NCI-H2029 treated with DMSO at 0.1 percent for 48 hours (cell line): ENCODE measurements at regions not wholly inside any gene's neighbourhood (a gene's known extent, or its start where the extent isn't known, plus 50 kb on each side); places are given as distances from the start of the nearest gene placed in this dataset.

ENCODE experiments used
- DNase-seq: peaks from one replicate; lab custom pipeline; 2025; lab: John Stamatoyannopoulos, UW

GRCh38 chr7:22657479-22657878, 69.5 kb upstream of the IL6 start:
- DNase-seq = no peak

GRCh38 chr7:22655781-22656180, 71.2 kb upstream of the IL6 start:
- DNase-seq = no peak

GRCh38 chr7:22654831-22655230, 72.2 kb upstream of the IL6 start:
- DNase-seq = no peak

GRCh38 chr7:22653951-22654350, 73.0 kb upstream of the IL6 start:
- DNase-seq = peak; percentile 51

GRCh38 chr7:22651534-22652243, 75.3 kb upstream of the IL6 start:
- no peak for DNase-seq

GRCh38 chr7:22651036-22651435, 76.0 kb upstream of the IL6 start:
- DNase-seq = no peak

- no peak for DNase-seq
Observed at GRCh38 chr7:22649686-22650085, 77.3 kb upstream of the IL6 start.

GRCh38 chr7:22647451-22648257, 79.3 kb upstream of the IL6 start:
- DNase-seq = no peak

GRCh38 chr7:22645418-22646181, 81.4 kb upstream of the IL6 start:
- no peak for DNase-seq

- no peak for DNase-seq
Observed at GRCh38 chr7:22642454-22642853, 84.5 kb upstream of the IL6 start.

GRCh38 chr7:22640269-22640668, 86.7 kb upstream of the IL6 start:
- no peak for DNase-seq

GRCh38 chr7:22639396-22639795, 87.6 kb upstream of the IL6 start:
- DNase-seq = no peak

GRCh38 chr7:22635349-22635748, 91.7 kb upstream of the IL6 start:
- DNase-seq = no peak

- no peak for DNase-seq
Observed at GRCh38 chr7:22633954-22634474, 93.0 kb upstream of the IL6 start.

GRCh38 chr7:22633286-22633953, 93.6 kb upstream of the IL6 start:
- DNase-seq = no peak

GRCh38 chr7:22632674-22633073, 94.3 kb upstream of the IL6 start:
- DNase-seq = no peak

GRCh38 chr7:22631730-22632129, 95.3 kb upstream of the IL6 start:
- no peak for DNase-seq

GRCh38 chr7:22630069-22630468, 96.9 kb upstream of the IL6 start:
- DNase-seq = no peak

- no peak for DNase-seq
Observed at GRCh38 chr7:22629056-22629455, 97.9 kb upstream of the IL6 start.

GRCh38 chr7:22628112-22628511, 98.9 kb upstream of the IL6 start:
- DNase-seq = no peak

- DNase-seq = no peak
Observed at GRCh38 chr7:22627136-22627535, 99.9 kb upstream of the IL6 start.

- DNase-seq = no peak
Observed at GRCh38 chr7:22625251-22625650, 101.7 kb upstream of the IL6 start.
